ENCODE measurements at regions not wholly inside any gene's neighbourhood (a gene's known extent, or its start where the extent isn't known, plus 50 kb on each side); places are given as distances from the start of the nearest gene placed in this dataset.

DNA sequence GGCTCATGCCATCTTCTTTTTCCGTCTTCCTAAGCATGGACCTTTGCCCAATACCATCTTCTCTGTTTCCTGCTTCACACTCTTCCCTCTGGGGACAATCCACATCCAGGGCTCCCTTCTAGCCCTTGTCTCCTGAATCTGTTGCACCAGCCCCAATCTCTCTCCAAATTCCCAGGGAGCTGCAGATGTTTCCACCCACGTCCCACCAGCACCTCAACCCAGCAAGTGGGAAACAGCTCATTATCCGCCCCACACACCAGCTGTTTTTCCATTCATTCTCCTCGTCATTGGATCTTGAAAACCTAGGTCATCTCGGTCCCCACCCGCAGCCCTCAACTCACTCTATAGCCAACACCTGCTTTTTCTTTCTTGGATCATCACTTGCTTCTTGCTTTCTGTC, 185.0 kb upstream of the CDYL start:
- DNase-seq (ENCODE audit: low read depth in 3 of 3, low spot score in 2 of 3), result no peak

DNA sequence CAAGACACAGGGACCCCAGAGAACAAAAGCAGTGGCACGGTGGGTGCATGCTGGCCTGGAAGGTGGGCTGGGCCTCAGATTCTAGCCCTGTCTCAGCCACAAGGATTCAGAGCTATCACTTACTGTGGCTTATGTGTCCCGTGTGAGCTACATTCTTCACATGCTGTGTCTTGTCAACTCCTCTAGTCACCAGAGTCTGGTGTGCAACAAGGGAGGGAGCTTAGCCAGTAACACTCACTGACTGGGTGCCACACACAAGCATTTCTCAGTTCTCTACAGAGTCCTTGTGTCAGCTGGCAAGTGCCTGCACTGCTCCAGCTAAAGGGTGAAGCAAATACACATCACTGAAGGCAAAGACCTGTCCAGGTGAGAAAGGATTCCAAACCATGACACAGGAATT, 186.9 kb upstream of the CDYL start:
- no peak for DNase-seq (ENCODE audit: low read depth in 3 of 3, low spot score in 2 of 3)

DNA sequence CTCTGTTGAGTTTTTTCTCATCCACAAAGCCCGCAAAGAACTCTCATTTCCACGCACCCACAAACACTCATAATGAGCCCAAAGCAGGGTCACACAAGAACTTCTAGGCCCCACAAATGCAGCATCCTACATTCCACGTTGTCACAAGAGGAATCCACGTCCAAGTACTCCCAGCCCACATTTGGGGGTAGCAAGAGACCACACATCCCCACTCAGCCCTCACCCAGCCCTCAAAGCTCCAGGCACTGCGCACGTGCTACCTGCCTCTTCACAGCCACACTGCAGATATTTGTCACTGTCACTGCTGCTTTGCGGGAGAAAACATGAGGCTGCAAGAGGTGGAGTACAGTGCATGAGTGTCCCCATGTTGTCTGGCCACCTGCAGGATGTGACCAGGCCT, 187.6 kb upstream of the CDYL start:
- no peak for DNase-seq (ENCODE audit: low read depth in 3 of 3, low spot score in 2 of 3)

DNA sequence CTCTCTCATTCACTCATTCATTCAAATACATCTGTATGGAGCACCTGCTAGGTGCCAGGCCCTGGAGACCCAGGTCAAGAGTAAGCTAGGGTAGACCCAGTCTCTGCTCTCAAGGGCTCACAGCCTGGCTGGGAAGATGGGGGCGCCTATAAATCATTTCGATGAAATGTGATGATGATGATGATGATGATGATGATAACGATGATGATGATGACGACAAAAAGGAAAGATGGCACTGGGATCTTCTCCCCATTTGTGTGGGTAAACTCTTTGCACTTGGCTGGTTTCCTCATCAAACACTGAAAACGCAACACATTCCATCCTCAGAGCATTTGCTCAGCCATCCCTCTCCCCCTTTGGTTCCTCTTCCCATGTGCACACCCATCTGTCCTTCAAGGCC, 188.0 kb upstream of the CDYL start:
- DNase-seq (ENCODE audit: low read depth in 3 of 3, low spot score in 2 of 3), result no peak

DNA sequence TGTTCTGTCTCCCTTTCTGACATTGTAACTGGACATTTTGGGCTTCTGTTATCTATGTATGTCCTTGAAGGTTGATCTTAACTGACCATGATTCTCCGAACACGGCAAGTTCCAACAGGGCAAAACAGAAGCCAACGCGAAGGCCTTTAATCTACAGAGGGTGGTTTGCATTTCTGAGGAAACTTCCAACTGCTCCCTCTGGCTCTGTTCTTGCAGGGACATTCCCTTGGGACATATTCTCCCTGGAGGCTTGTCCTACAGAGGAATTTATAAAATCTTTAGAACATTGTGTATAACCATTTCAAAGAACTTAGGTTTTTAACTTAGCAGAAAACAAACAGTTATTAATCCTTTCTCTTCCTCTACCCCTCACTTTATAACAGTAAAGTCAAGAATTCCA, 189.0 kb upstream of the CDYL start:
- DNase-seq (ENCODE audit: low read depth in 3 of 3, low spot score in 2 of 3), result no peak

DNA sequence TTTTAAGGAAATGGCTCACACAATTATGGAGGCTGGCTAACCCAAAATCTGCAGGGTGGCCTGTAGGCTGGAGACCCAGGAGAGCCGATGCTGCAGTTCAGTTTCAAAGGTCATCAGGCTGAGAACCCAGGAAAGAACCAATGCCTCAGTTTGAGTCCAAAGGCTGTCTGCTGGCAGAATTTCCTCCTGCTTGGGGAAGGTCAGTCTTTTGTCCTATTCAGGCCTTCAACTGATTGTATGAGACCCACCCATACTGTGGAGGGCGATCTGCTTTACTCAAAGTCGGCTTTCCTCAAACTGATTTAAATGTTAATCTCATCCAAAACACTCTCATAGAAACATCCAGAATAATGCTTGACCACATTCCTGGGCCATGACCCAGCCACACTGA, 189.7 kb upstream of the CDYL start:
- DNase-seq (ENCODE audit: low read depth in 3 of 3, low spot score in 2 of 3), result no peak

DNA sequence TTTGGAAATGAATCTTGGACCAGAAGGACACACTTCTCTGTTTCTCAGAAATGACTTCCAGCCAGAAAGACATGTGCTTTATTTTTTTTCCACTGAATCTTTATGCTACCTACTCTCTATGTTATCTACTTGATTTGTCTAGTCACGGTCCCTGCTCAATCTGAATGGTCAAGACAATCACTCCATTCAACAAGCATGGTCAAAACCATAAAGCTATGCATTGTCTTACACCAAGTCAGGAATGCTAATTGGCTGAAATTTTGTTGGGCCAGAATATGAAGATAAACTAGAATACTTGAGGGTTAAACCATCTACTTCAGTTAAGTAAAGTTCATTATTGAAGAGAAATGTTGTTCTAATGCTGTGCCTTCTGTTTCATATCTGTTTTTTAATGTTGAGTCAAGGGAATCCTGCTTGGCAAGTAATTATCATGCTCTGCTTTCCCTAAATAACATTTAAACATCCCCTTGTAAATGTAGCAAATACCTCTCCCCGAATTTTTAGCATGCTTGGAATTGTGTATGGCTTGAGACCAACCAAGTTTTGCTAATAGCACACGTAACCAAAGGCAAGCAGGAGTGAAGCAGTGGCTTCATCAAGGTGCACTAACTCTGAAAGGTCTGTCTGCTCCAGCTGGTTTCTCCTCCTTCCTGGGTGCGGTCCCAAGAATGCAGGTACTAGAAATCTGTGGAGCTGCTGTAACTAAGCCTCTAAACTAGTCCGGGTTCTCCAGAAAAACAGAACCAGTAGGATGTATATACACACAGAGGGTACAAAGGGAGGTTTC, 190.3 kb upstream of the CDYL start:
- DNase-seq (ENCODE audit: low read depth in 3 of 3, low spot score in 2 of 3), result no peak

DNA sequence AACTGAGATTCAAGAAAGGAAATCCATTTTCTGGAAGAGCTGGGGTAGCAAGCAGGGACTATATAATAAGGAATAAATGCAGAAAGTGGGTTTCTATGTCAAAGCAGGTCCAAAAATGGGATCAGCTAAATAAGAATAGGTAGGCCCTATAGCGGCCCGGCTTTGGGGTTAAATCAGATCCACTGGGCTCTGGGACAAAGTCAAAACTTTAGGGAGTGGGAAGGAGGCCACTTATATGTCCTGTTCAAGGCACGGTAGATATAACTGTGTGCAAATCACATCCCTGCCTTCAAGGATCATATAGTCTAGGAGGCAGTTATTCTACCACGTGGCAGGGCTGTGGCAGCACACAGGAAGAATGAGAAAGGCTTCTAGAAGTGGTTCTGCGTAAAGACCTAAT, 191.4 kb upstream of the CDYL start:
- no peak for DNase-seq (ENCODE audit: low read depth in 3 of 3, low spot score in 2 of 3)

DNA sequence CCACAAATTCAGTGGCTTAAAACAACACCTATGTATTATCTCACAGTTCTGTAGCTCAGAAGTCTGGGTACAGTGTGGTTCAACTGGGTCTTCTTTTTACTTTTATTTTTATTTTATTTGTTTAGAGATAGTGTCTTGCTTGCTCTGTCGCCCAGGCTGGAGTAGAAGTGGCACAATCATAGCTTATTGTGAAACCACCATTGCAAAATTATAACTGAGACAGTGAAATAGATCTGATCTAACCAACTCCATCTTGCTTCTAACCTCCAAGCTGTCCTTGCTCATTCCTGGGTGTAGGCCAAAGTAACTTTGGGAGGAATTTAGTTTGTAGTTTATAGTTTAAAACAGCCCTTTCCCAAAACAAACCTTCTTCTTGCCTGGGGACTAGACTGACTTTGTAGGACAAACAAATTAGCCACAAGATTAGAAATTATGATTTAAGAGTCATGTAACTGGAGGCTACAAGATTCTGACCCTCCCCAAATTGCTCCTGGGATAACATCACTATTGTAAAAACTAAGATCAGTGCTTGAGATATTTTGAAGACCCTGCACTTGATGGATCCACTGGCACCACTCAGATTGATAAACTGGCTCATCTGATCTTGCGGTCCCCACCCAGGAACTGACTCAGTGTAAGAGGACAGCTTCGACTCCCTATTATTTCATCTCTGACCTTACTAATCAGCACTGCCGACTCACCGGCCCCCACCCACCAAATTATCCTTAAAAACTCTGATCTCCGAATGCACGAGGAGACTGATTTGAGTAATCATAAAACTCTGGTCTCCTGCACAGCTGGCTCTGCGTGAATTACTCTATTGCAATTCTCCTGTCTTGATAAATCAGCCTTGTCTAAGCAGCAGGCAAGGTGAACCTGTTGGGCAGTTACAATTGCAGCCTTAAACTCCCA, 193.4 kb upstream of the CDYL start:
- DNase-seq (ENCODE audit: low read depth in 3 of 3, low spot score in 2 of 3), result no peak

DNA sequence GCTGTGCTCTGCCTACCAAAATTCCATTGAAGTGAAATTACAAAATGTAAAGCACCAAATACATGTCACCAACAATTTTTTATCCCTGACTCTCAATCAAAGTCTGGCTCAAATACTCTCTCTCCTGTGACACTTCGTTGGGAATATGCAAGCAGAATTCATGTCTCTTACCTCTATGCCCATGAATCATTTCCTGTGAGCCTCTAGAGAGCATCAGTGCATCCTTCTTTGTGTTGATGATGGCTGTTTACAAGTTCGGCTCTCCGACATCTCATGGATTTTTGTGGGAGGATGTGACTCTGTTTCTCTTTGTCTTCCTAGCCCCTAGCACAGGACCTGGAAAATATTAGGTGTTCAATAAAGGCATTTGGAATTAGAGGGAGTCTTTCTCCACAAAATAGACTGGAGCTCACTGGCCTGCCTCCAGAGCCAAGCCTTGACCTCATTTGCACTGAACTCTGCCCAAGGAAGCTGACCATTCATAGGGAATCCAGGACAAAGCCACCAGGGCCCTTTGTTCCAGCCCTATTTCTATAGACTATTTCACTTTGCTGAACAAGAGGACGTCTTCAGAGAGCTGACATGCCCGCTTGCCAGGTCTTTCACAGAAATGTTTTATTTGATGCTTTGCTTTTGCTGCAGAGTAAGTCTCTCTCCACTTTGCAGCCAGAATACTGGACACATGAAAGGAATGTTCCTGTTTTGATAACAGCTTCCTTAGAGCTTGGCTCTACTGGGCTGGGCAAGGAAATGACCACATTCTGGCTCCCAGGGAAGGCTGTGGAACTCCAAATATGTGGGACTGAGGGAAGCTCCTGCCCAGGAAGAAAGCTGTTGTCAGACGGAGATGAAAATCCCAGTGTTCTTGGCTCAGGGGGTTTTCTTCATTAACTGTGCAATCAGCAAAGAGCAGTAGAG, 194.5 kb upstream of the CDYL start:
- no peak for DNase-seq (ENCODE audit: low read depth in 3 of 3, low spot score in 2 of 3)

DNA sequence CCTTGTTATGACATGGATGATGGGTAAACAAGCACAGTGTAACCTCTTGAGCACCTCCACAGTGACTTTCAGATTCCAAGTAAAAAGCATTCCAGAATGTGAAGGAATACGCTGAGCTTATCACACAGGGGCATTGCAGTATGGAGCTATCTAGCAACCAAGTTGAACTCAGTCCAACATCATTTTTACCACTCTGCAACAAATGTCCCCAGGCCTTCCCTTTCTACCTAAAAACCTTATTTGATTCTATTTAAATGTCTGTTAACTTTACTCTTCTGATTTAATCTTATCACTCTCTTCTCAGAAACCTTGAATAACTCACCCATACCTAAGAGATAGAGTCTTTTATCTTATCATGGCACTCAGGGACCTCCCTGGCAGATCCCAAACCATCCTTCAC, 195.8 kb upstream of the CDYL start:
- DNase-seq (ENCODE audit: low read depth in 3 of 3, low spot score in 2 of 3), result no peak

DNA sequence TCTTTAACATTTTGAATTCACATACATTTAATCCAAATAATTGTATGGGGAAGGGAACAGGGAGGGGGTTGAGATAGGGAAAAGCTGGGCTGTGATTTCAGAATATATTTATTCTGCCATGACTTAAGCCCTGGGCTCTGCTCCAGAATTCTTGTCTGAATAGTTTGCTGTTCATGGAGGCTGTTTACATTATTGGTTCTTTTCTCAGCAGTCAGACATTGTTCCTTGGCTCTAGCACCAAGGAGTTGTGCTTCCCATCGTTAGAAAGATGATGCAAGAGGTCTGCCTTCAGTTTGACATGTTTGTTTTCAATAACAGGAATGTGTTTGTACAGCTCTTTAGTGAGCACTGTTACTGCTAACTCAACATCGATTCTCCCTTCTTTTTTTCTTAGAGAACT, 198.8 kb upstream of the CDYL start:
- DNase-seq (ENCODE audit: low read depth in 3 of 3, low spot score in 2 of 3), result no peak

DNA sequence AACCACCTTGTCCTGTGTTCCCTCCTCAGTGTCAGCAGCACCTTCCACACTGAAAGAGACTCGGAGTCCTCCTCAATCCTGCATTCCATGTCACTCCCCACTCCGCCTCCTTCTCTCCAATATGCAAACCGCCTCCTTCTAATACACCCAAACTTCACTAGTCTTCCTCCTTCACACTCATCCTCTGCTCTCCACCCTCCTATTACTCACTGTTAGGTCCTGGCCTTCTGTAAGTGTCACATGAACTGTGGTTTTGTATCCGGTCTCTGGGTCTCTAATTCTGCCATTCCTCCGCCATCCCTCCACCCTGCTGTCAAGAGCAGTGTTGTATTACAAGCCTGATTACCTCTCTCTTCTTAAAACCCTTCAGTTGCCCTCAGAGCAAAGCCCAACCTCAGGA, 200.5 kb upstream of the CDYL start:
- DNase-seq (ENCODE audit: low read depth in 3 of 3, low spot score in 2 of 3), result no peak

DNA sequence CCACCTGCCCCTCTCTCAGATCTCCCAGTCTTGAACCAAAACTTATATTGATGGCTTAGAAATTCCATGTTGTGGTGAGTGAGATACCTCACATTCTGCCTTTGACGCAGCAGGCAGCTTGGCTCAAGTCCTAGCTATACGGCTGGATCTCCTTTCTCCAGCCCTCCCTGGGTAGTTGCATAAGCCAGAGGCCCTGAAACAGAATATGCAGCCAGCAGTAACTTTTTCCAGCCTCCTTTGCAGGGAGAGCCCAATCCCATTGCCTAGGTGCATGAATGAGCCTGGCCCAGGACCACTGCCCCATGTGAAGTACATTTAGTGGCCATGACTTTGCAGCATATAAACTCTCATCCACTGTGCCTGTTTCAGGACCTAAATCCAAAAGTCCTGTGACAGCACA, 202.2 kb upstream of the CDYL start:
- DNase-seq (ENCODE audit: low read depth in 3 of 3, low spot score in 2 of 3), result no peak

DNA sequence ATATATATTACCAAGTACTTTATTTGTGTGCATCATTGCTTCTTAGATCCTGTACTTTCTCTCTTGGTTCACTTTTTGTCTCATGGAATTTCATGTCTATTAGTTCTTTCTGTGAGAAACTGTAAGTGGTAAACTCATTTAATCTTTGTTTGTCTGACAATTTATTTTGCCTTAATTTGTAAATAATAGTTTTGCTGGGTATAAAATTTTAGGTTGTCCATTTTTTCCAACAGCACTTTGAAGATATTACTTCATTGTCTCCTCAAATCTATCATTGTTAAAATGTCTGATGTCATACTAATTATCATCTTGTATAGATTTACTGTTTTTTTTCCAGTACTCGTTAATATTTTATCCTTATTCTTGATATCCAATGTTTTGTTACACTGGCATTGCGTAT, 205.2 kb upstream of the CDYL start:
- DNase-seq (ENCODE audit: low read depth in 3 of 3, low spot score in 2 of 3), result no peak

DNA sequence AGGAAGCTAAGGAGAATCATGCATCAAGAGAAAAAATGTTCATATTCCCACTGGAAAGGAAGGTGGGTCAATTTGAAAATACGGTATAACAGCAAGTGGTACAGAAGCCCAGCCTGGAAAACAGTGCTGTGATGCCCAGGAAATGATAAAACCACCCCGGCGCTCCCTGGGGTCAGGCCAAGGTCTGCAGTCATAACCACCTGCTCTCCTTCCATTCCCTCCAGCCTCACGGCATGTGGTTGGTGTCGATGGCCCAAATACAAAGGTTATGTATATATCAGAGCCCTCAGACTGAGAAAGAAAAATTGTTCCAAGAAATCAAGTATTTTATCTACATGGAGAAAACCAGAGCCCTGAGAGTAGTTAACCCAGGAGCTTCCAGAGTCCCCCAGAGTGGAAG, 208.1 kb upstream of the CDYL start:
- no peak for DNase-seq (ENCODE audit: low read depth in 3 of 3, low spot score in 2 of 3)

DNA sequence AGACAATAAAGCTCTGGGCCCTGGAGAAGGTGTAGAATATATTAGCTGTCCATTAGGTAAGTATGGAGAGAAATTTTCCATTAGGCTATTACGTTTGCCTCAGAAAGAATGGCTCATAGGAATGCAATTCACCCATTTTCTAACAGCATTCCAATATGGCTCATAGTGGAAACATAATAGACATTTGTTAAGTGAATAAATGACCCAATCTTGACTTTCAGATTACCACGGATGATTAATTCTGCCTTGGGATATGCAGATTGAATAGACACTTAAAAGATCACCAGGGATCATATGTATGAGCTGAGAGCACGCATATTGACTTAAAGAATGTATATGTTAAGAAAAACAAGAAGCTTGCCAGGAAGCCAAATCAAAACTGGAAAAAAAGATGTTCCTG, 209.1 kb upstream of the CDYL start:
- no peak for DNase-seq (ENCODE audit: low read depth in 3 of 3, low spot score in 2 of 3)

DNA sequence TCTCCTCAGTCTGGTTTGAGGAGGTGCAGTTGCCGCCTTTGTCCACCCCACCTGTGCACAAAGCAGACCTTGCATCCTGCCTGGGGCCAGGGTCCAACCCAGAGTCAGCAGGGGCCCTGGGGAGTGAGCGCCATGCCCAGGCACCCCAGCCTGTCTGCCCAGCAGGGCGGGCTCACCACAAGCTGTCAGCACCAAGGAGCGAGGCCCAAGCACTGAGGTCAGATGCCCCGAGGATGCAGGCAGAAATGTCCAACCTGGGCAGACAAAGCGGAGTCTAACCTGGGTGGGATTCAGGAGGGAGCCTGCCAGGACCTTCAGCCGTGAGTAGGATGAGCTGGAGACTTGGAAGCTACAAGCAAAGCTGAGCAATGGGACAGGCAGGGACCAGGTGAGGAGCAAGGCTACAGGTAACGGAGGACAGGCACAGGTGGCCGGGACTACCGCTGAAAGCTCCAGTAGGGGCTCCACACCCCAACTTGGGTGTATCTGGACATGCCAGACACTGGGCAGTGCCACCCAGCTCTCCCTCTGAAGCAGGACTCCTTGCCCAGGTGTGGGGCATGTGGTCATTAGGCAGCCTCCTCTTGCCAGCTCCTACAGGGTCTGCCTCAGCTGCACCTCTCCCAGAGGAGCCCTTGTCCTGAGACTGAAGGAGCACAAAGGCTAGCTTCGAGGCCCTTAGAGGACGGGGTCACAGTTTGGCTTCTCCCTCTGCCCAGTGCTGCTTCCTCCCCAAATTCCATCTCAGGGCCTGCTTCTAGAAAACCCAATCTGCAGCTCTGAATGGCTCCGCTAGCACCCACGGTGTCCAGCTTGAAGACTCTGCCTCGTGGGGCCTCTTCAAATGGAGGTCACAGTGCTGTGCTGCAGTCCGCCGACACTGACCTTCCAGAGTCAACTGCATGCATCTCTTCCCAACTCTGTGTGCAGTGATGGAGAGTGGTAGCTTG, 210.6 kb upstream of the CDYL start:
- no peak for DNase-seq (ENCODE audit: low read depth in 3 of 3, low spot score in 2 of 3)

DNA sequence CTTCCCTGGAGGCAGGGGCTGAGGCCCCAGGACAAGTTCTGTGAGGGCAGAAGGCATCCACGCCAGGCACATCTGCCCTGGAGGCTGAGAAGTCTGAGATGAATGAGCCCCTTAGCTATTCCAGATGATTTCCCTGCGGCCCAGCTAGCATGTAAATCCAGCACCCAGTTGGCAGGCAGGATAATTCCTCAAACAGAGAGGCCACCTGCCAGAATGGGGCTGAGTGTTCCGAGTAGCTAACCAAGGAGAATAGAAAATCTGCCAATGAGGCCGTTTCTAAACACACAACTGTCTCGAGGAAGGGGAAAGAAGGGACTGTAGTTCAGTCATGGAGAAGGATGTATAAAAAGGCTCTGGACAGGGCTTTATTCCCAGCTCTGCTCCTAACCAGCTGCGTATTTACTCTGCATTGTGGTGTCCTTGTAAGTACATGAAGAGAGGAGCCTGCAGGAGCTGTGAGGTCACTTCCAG, 211.4 kb upstream of the CDYL start:
- no peak for DNase-seq (ENCODE audit: low read depth in 3 of 3, low spot score in 2 of 3)

DNA sequence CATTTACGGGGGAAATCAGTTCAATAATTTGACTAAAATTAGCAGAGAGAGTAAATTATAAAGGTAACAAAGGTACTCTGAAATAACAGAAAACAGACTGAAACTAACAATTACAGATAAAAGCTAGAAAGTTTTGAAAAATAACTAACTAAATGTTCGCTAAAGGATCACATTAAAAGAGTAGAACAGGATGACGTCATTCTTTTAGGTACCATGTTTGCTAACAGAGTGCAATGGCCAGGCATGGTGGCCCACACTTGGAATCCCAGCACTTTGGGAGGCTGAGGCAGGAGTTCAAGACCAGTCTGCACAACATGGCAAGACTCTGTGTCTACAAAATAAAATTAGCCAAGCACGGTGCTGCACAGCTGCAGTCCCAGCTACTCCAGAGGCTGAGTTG, 212.3 kb upstream of the CDYL start:
- DNase-seq (ENCODE audit: low read depth in 3 of 3, low spot score in 2 of 3), result no peak

All from right renal cortex interstitium (tissue), 3 donors.